ENCODE measurements at regions not wholly inside any gene's neighbourhood (a gene's known extent, or its start where the extent isn't known, plus 50 kb on each side); places are given as distances from the start of the nearest gene placed in this dataset.

GRCh38 chr3:13696699-13697098 lies 147.8 kb downstream of the FBLN2 start:
- TF ChIP-seq CTCF (conservative IDR thresholded peaks at IDR 0.05; ENCODE audit: low read depth in 2 of 2) = no peak
- no peak for TF ChIP-seq EZH2phosphoT487 (IDR thresholded peaks at IDR 0.05; ENCODE audit: unreplicated experiment)
- no peak for TF ChIP-seq POLR2AphosphoS5 (IDR thresholded peaks at IDR 0.05; ENCODE audit: low read depth)
- TF ChIP-seq ZNF331 (CRISPR knock-in tag; IDR thresholded peaks at IDR 0.05; ENCODE audit: low read depth) = no peak
- TF ChIP-seq EZH2 (IDR thresholded peaks at IDR 0.05; ENCODE audit: low read depth, unreplicated experiment) = no peak
- TF ChIP-seq JUNB (IDR thresholded peaks at IDR 0.05; ENCODE audit: unreplicated experiment) = no peak
- TF ChIP-seq ZNF114 (CRISPR knock-in tag; IDR thresholded peaks at IDR 0.05) = no peak
- no peak for TF ChIP-seq CREB1 (CRISPR knock-in tag; IDR thresholded peaks at IDR 0.05; ENCODE audit: low read depth)

All from GM23338 (cell line).